Stomach (tissue), 4 donors: ENCODE measurements at regions not wholly inside any gene's neighbourhood (a gene's known extent, or its start where the extent isn't known, plus 50 kb on each side); places are given as distances from the start of the nearest gene placed in this dataset.

Experiments
- POLR2A ChIP-seq, 4 donors: fragments of 450-650 bp; IDR thresholded peaks; one replicate each; pipeline ENCODE4 v1.6.1; 2016; ENCODE audit warnings: antibody characterized with exemption in 4 of 4, control low read depth in 2 of 4, mild to moderate bottlenecking in 1 of 4, moderate library complexity in 1 of 4
- POLR2AphosphoS5 ChIP-seq, 3 donors: sonication (generic); formaldehyde crosslinking; IDR thresholded peaks; one replicate each; pipeline ENCODE4 v1.6.1; 2016; ENCODE audit warnings: antibody characterized with exemption in 3 of 3
- TF ChIP-seq, protein P1 (sequence below), 7 experiments: fragments of 450-650 bp in 4 of 7; fragments of 200-600 bp in 3 of 7; sonication (generic) in 3 of 7; IDR thresholded peaks; one replicate each; pipeline ENCODE4 v1.5.1; 2016 to 2019; ENCODE audit warnings: antibody characterized with exemption in 7 of 7, control low read depth in 2 of 7, mild to moderate bottlenecking in 1 of 7

DNA sequence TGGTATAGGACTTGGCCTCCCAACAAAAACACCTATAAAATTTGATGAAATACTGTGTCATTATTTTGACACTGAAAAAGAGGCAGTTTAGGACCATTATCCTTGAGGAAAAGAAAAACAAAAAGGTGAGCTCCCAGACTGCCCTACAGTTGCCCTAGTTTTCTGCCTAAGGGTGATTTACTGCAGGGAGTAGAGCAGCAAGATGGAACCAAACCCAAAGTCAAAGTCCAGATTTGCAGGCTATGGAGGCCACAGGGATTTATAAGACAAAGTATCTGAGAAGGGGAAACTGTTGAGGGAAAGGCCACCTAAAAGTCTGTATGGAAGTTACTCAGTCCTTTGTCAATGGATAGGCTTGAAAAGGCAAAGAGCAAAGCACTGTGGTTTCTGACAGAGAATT is 112.4 kb upstream of the TRPC4 start:
- TF ChIP-seq, protein P1, sequence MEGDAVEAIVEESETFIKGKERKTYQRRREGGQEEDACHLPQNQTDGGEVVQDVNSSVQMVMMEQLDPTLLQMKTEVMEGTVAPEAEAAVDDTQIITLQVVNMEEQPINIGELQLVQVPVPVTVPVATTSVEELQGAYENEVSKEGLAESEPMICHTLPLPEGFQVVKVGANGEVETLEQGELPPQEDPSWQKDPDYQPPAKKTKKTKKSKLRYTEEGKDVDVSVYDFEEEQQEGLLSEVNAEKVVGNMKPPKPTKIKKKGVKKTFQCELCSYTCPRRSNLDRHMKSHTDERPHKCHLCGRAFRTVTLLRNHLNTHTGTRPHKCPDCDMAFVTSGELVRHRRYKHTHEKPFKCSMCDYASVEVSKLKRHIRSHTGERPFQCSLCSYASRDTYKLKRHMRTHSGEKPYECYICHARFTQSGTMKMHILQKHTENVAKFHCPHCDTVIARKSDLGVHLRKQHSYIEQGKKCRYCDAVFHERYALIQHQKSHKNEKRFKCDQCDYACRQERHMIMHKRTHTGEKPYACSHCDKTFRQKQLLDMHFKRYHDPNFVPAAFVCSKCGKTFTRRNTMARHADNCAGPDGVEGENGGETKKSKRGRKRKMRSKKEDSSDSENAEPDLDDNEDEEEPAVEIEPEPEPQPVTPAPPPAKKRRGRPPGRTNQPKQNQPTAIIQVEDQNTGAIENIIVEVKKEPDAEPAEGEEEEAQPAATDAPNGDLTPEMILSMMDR (IDR thresholded peaks at IDR 0.05) = no peak
- TF ChIP-seq POLR2AphosphoS5 (IDR thresholded peaks at IDR 0.05) (no peak), POLR2A (IDR thresholded peaks at IDR 0.05) (no peak)
